CD4-positive, alpha-beta T cell (primary cell): ENCODE measurements at regions not wholly inside any gene's neighbourhood (a gene's known extent, or its start where the extent isn't known, plus 50 kb on each side); places are given as distances from the start of the nearest gene placed in this dataset.

Experiments
- ATAC-seq: fragments of 200-7000 bp; cut with Tn5 transposase; one replicate; pipeline ENCODE4 v1.10.0; 2022; ENCODE audit warnings: mild to moderate bottlenecking; ENCODE audit not compliant: poor library complexity
- CTCF ChIA-PET: fragments of 350-600 bp; sonication (Branson Sonifier 250); formaldehyde crosslinking; loops from one replicate; lab custom pipeline; 2021; ENCODE audit warnings: antibody characterized with exemption, inconsistent platforms; lab: Charles Lee
- POLR2A ChIA-PET: fragments of 350-600 bp; sonication (Branson Sonifier 250); formaldehyde crosslinking; loops from one replicate; lab custom pipeline; 2021; ENCODE audit warnings: antibody characterized with exemption, inconsistent platforms; lab: Charles Lee
- DNase-seq, 14 experiments: peaks; one replicate each; pipeline ENCODE4 v3.0.0-alpha.2; 2013 to 2020; ENCODE audit warnings: mixed read lengths in 2 of 14
- H3K27ac ChIP-seq, 2 donors: one replicate each; pipeline versions ENCODE4 v1.5.1 to v1.7.0; 2013; ENCODE audit warnings: low read length in 2 of 2, low read depth in 1 of 2, mild to moderate bottlenecking in 1 of 2
- H3K27me3 ChIP-seq, 2 experiments: 1 replicate in 1 of 2; 2 replicates in 1 of 2; pipeline versions ENCODE4 v1.6.1 to v1.7.0; 2013; ENCODE audit warnings: low read length in 2 of 2, control low read depth in 1 of 2, mild to moderate bottlenecking in 1 of 2, moderate library complexity in 1 of 2; ENCODE audit not compliant: insufficient read depth in 2 of 2, control insufficient read depth in 1 of 2
- H3K36me3 ChIP-seq: one replicate; pipeline ENCODE4 v1.6.1; 2013; ENCODE audit warnings: low read length, control low read depth; ENCODE audit not compliant: insufficient read depth
- H3K4me1 ChIP-seq: one replicate; pipeline ENCODE4 v1.6.1; 2013; ENCODE audit warnings: low read length, control low read depth; ENCODE audit not compliant: insufficient read depth
- H3K4me3 ChIP-seq: one replicate; pipeline ENCODE4 v1.5.1; 2013; ENCODE audit warnings: mild to moderate bottlenecking, low read length, moderate library complexity
- H3K9me3 ChIP-seq, 2 experiments: 1 replicate in 1 of 2; 2 replicates in 1 of 2; pipeline versions ENCODE4 v1.6.1 to v1.7.0; 2013; ENCODE audit warnings: low read length in 2 of 2, mild to moderate bottlenecking in 2 of 2, control low read depth in 1 of 2, moderate library complexity in 1 of 2; ENCODE audit not compliant: control insufficient read depth in 1 of 2, insufficient read depth in 1 of 2
- H3K27ac Mint-ChIP-seq: one replicate; pipeline ENCODE4 v1.8.0; 2020; ENCODE audit warnings: mixed read lengths
- H3K27me3 Mint-ChIP-seq: one replicate; pipeline ENCODE4 v1.8.0; 2021; ENCODE audit warnings: mixed read lengths
- H3K36me3 Mint-ChIP-seq: one replicate; pipeline ENCODE4 v1.8.0; 2021; ENCODE audit warnings: low read depth, mixed read lengths
- H3K4me1 Mint-ChIP-seq: one replicate; pipeline ENCODE4 v1.8.0; 2021; ENCODE audit warnings: low read depth, mixed read lengths
- H3K4me3 Mint-ChIP-seq: one replicate; pipeline ENCODE4 v1.8.0; 2020; ENCODE audit warnings: mild to moderate bottlenecking, mixed read lengths
- H3K9me3 Mint-ChIP-seq: one replicate; pipeline ENCODE4 v1.8.0; 2020; ENCODE audit warnings: mixed read lengths
- intact Hi-C, 2 experiments: fragments of 100-400 bp; cut with DNase I in 1 of 2; cut with micrococcal nuclease in 1 of 2; formaldehyde crosslinking; loops; one replicate each; pipeline versions ENCODE4 v1.15.1 to v1.9.0; 2023 to 2025; cut with DNase I, micrococcal nuclease
- TF ChIP-seq, protein P1 (sequence below): fragments of 200-600 bp; IDR thresholded peaks from one replicate; pipeline ENCODE4 v1.8.0; 2022; ENCODE audit warnings: antibody characterized with exemption, mild to moderate bottlenecking

- Mint-ChIP-seq H3K27ac (no peak overlapping the region), H3K4me1 (no peaks in the 10 kb centered on the region), H3K36me3 (no peaks in the 10 kb centered on the region), H3K27me3 (no peaks in the 10 kb centered on the region), H3K4me3 (no peak overlapping the region), H3K9me3 (peaks cover 11% of the 10 kb centered on the region)
- TF ChIP-seq, protein P1, sequence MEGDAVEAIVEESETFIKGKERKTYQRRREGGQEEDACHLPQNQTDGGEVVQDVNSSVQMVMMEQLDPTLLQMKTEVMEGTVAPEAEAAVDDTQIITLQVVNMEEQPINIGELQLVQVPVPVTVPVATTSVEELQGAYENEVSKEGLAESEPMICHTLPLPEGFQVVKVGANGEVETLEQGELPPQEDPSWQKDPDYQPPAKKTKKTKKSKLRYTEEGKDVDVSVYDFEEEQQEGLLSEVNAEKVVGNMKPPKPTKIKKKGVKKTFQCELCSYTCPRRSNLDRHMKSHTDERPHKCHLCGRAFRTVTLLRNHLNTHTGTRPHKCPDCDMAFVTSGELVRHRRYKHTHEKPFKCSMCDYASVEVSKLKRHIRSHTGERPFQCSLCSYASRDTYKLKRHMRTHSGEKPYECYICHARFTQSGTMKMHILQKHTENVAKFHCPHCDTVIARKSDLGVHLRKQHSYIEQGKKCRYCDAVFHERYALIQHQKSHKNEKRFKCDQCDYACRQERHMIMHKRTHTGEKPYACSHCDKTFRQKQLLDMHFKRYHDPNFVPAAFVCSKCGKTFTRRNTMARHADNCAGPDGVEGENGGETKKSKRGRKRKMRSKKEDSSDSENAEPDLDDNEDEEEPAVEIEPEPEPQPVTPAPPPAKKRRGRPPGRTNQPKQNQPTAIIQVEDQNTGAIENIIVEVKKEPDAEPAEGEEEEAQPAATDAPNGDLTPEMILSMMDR, result no peak
- ChIA-PET CTCF (no interaction called here), POLR2A (no interaction called here)
- Histone ChIP-seq H3K27me3 (no peaks in the 10 kb centered on the region), H3K27ac (no peak overlapping the region), H3K4me1 (no peaks in the 10 kb centered on the region), H3K36me3 (no peaks in the 10 kb centered on the region), H3K4me3 (no peak overlapping the region), H3K9me3 (peaks cover 0 to 6% of the 10 kb centered on the region in 2 experiments)
- intact Hi-C loops, result no loop called here
- ATAC-seq (no peak), DNase-seq (no peak)
Observed at GRCh38 chr15:97350813-97351212, 609.7 kb upstream of the ARRDC4 start.

DNA sequence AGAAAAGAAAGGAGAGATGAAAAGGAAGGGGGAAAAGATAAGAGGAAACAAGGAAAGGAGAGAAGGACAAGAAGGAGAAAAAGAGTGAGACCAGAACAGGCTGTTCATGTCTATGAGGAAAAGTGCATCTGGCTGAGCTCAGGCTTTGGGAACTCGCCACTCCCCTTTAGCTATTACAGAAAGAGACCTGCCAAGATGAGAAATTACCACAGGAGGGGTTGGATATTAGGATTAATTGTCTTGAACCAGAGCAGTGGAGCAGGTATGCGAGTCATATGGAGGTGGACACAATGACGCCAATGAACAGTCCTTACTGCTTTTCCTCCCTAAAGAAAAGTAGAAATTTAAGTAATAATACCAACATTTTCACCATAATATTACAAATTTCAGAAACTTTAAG, 577.0 kb upstream of the ARRDC4 start:
- ATAC-seq (no peak), DNase-seq (no peak)
- Mint-ChIP-seq H3K36me3 (no peaks in the 10 kb centered on the region), H3K4me1 (no peaks in the 10 kb centered on the region), H3K27ac (no peak overlapping the region), H3K4me3 (no peak overlapping the region), H3K9me3 (peaks cover 4% of the 10 kb centered on the region), H3K27me3 (no peaks in the 10 kb centered on the region)
- Histone ChIP-seq H3K4me3 (no peak overlapping the region), H3K4me1 (no peaks in the 10 kb centered on the region), H3K27me3 (no peaks in the 10 kb centered on the region), H3K36me3 (no peaks in the 10 kb centered on the region), H3K9me3 (no peaks in the 10 kb centered on the region), H3K27ac (no peak overlapping the region)
- ChIA-PET CTCF (no interaction called here), POLR2A (no interaction called here)
- TF ChIP-seq, protein P1, result no peak
- intact Hi-C loops, result no loop called here

- DNase-seq (no peak), ATAC-seq (no peak)
- Histone ChIP-seq H3K4me3 (no peak overlapping the region), H3K27me3 (no peaks in the 10 kb centered on the region), H3K36me3 (no peaks in the 10 kb centered on the region), H3K4me1 (no peaks in the 10 kb centered on the region), H3K9me3 (no peaks in the 10 kb centered on the region), H3K27ac (no peak overlapping the region)
- no peaks in the 10 kb centered on the region for H3K27me3 Mint-ChIP-seq
- H3K9me3 Mint-ChIP-seq, result peaks cover 4% of the 10 kb centered on the region
- ChIA-PET CTCF (no interaction called here), POLR2A (no interaction called here)
- no peaks in the 10 kb centered on the region for H3K4me1 Mint-ChIP-seq
- H3K36me3 Mint-ChIP-seq, result no peaks in the 10 kb centered on the region
- H3K4me3 Mint-ChIP-seq, result no peak overlapping the region
- intact Hi-C loops, result no loop called here
- TF ChIP-seq, protein P1, result no peak
- no peak overlapping the region for H3K27ac Mint-ChIP-seq
Observed at GRCh38 chr15:97386940-97387339, 573.6 kb upstream of the ARRDC4 start.
